M059J (cell line): ENCODE measurements at regions not wholly inside any gene's neighbourhood (a gene's known extent, or its start where the extent isn't known, plus 50 kb on each side); places are given as distances from the start of the nearest gene placed in this dataset.
A peak's percentile ranks its signal among the peaks of the same experiment; 100 is the strongest.
"Not testable (repeated sequence)": the region's sequence is repeated elsewhere in the genome, so short reads cannot be mapped to it uniquely, and the experiment has no call there.

Experiments
- DNase-seq: peaks from one replicate; pipeline ENCODE4 v3.0.0-alpha.2; 2012; ENCODE audit warnings: low read depth

DNA sequence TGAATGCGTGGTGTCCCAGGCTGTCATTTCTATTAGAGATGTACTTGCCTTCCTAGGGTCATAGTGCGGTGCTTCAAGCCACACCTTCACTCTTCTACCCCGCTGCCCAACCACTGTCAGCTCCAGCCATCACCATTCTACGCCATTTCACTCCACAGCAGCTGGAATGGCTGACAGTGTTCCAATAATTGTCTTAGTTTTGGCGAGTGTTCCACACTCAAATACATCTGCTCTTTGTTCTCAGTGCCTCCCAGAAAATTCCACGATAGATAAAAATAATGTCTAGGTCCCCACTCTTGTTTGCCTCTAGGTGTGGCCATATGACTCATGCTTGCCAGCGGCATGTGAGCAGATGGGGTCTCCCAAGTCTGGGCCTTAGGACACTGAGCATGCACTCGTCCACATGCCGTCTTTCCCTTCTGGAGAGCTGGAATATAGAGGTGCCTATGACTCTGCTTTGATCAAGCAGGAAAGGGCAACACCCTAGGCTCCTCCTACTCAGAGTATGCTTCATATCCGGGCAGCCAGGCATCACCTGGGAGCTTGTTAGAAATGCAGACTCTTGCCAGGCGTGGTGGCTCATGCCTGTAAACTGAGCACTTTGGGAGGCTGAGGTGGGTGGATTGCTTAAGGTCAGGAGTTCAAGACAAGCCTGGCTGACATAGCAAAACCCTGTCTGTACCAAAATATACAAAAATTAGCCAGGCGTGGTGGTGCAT is 163.0 kb downstream of the BRMS1L start:
- DNase-seq: peak; percentile 5

DNA sequence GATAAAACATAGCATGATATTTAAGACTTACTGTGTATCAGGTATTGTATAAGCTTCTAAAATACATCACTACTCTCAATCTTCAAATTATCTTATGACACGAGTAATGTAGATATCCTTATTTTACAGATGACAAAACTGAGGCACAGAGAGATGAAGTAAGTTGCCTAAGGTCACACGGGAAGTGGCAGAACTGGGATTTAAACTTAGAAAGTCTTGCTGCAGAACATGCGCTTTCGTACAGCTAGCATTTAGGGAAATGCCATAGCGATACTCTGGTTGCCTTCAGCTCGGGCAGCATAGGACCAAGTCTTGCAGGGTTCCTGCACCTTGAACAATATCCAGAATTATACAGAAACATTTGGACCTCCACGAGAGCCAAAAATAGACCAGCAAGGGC is 162.4 kb downstream of the BRMS1L start:
- DNase-seq: no peak

DNA sequence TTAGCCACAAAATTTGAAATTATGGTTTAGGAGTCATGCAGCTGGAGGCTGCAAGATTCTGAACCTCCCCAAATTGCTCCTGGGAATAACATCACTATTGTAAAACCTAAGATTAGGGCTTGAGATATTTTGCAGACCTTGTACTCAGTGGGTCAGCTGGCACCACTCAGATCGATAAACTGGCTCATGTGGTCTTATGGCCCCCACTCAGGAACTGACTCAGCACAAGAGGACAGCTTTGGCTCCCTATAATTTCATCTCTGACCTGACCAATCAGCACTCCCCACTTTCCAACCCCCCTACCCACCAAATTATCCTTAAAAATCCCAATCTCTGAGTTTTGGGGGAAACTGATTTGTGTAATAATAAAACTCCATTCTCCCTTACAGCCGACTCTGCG is 161.6 kb downstream of the BRMS1L start:
- no peak for DNase-seq

DNA sequence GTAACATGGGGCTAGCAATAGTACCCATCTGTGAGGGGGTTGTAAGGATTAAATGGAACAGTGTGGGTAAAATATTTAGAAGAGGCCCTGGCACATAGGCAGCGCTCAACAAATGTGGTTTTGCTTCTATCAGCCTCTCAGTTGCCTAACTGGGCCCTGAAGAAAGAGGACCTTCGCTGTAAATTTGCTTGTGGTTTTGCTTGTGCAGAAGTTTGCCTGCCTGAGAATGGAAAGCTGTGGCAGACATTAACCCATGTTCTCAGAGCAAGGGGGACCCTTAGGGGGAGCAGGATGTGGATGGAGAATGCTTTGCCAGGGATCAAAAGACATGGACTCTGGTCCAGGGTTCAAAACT is 160.1 kb downstream of the BRMS1L start:
- DNase-seq: no peak

DNA sequence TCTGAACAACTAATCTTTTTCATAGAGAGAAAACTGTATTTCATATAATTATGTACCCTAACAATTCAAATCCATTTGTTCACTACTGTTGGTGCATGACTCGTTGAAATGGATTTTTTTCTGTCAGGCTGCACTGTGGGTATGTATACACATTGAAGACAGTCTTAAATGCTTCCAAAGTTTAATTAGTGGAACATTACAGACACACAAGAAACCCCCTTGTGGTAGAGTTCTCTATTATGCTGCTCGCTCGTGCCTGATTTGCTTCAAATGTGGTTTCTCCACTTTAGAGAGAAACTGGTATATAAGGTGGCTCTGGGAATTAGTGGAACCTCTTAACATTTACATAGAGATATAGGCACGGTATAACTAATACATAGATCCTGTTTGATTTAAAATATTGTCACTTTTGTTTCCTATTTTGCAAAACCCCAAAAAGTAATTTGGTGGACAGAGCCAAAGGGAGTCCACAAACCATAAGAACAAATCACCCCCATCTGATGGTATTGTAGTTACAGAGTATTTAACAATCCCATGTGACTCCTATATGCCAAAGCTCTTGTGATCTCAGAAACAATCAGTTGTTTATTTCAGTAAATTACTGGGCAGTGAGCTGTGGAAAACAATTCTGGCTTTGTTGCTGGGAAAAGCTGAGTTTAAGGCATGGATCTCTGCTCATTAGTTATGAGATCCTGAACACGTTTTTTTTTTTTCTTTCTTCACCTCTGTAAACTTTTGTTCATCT is 159.5 kb downstream of the BRMS1L start:
- DNase-seq: no peak

DNA sequence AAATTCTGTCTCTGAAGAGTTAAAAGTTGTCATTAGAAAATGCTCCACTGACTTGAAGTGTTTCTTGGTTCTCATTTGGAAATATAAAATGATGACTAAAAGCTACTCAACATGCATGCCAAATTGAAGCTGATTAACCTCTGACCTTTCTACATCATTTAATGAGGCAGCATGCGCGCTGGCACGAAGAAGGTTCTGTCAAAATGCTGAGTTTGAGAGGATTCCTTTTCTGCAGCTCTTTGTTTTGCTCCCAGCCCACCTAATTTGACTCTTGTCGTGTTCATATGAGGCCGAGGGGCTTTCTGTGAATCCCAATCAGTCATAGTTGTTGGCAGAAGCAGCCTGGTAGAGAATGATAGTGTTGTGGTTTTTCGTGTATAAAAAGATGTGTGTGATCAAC is 153.4 kb downstream of the BRMS1L start:
- DNase-seq: no peak

DNA sequence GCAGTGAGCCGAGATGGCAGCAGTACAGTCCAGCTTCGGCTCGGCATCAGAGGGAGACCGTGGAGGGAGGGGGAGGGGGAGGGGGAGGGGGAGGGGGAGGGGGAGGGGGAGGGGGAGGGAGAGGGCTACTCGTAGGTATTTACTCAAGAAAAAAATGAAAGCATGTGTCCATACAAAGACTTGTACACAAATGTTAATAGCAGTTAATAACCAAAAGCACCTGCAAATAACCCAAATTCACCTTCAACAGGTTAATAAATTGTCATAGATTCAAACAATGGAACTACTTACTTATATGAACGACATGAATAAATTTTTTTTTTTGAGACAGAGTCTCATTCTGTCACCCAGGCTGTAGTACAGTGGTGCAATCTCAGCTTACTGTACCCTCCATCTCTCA is 152.4 kb downstream of the BRMS1L start:
- DNase-seq: no peak

DNA sequence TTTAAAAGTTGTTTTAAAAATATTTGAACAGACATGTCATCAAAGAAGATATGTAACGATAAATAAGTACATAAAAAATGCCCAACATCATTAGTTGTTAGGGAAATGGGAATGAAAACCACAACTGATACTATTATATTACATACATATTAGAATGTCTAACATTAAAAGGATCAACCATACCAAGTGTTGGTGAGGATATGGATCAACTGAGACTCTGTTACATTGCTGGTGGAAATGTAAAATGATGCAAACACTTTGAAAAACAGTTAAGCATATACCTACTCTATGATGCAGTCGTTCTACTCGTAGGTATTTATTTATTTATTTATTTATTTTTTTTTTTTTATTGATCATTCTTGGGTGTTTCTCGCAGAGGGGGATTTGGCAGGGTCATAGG is 149.7 kb downstream of the BRMS1L start:
- no peak for DNase-seq

DNA sequence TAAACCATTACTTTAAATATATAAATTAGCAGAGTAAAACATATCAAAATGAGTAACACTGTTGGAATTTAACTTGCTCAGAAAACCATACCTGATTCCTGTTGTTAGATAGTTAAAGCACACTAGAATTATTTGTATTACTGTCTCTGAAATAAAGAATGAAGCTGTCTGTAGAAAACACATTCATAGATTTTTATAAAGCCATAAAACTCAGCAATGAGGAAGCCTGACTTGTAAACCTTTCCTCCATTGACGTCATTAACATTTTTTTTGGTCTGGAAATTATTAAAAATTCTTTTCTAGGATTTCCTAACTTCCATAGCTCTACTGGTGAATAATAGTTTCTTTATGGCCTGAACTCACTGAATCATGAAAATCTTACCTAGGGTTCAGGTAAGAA is 147.6 kb downstream of the BRMS1L start:
- DNase-seq: no peak

DNA sequence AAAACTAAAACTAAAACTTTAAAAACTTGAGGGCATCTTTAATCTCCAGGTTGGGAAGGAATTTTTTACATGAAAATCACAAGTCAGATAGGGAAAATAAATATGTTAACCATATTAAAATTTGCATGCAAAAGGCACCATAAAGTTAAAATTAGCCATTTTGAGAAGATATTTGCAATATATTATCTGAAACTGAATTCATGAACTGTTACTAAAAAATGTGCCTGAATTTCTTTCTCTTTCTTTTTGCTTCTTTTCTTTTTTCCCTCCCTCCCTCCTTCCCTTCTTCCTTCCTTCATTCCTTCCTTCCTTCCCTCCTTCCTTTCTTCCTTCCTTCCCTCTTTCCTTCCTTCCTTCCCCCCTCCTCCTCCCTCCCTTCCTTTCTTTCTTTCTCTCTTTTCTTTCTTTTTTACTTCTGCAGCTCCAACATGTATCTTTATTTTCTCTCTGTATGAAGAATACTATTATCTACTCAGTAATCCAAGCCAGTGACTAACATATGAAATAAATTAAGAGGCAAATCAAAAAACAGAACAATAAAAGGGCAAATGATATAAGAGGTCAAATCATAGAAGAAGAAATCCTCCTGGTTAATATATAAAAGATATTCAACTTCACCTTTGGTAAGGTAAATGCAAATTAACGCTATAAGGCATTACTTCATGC is 146.0 kb downstream of the BRMS1L start:
- no peak for DNase-seq

DNA sequence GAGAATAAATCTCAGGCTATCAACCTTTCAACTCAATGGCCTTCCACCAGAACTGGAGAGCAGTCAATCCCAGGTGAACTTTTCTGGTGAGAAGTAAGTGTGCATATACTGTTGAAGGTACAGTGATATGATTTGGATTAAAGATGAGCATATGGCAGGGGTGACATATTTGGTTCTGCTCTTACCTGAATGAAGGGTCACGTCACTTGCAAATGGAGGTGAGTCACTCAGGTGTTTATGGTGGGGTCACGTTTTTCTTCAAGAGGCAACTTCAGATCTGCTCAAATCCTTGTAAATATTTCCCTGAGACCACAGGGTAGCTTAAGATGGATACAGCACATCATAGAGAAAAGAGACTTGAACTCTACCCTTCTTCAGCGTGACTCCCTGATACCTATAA is 143.2 kb downstream of the BRMS1L start:
- no peak for DNase-seq

DNA sequence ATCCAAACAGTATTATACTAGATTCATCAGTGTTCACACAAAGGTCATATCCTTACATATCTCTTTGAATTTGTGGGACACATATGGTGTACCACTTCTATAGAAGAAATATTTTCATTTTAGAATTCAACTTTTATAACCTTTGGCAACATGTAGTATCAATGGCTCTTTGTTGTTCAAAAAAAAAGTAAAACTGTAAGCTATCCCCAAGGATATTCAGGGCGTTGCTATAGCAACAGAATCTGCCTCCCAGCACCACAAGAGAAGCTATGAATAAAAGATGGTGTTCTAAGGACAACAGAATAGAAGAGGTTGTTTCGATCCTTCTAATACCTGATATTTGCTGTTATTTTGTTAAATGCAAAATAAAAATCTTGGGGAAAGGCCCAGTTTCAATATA is 139.3 kb downstream of the BRMS1L start:
- DNase-seq: no peak

DNA sequence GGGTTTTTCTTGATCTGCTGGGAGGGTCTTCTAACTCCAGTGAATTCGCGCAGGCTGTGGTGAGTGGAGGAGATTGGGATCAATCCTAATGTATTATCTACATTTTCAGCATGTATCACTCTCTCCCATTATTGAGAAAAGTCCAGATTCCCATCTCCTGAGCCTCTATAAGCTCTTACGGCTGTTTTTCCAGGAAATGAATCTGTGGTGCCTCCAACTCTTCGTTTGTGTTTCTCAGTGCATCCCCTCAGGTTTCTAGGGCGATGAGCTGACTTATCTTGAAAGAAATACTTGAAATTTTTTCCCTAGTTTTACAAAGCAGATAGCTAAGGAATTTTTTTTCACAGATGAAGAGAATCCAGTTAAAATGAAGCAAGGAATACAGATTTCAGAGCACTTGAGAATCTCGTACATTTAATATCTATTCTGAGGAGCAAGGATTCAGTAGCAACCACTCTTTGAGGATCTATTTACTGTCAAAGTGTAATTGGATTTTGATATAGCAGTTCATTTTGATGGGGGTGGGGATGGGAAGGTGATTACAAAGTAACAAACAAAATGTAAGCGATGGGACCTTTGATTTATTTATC is 138.7 kb downstream of the BRMS1L start:
- no peak for DNase-seq

DNA sequence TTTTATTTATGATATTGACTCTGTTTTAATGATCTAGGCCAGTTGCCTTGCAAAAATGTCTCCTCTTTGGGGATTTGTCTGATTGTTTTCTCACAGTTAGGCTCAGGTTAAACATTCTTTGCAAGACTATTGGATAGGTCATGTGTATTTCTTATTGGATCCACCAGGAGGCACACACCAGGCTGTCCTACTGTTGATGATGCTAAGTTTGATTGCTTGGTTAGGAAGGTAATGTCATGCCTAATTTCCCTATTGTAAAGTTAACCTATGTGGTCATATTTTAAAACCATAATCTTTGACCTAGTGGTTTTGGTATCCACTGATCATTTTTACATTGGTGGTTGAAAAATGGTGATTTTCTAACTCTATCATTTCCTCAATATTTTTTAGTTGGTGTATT is 137.1 kb downstream of the BRMS1L start:
- DNase-seq: no peak

DNA sequence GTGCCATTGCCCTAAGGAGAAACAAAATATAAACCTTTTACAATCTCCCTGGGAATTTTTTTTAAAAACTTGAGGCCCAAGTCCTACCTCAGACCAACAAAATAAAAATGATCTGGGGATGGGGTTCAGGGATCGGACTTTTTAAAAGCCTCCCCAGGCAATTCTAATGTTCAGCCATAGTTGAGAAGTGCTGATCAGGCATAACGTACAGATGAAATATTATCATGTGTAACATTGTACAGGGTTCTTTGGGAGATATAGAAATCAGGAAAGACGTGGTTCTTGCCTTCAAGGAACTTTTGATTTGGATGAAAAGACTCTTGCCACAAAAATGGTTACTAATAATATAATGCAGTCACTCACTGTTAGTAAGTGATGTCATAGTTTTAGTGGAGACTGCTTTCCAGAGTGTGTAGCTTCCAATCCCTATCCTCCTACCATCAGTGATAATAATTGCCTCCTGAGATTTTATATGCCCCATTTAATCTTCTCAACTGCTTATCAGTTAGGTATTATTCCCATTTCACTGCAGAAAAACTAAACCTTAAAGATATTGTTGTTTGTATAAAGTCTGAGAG is 135.6 kb downstream of the BRMS1L start:
- DNase-seq: no peak

DNA sequence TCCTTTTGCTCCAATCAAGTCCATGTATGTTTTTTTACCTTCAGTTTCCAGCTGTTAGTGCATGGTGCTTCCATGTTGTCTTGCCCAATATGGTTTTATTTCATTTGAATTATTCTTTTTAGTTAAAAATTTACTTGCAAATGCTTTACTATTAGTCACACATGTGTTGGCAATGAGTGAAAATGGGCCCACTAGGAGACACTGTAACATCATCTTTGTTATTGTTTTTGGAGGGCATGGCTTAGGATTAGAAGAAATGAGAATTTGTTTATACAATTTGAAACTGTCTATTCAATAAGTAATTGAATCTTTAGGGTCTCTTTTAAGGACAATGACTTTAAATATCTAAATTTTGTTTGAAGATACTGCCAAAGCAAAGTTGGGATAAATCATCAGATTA is 133.7 kb downstream of the BRMS1L start:
- DNase-seq: no peak

DNA sequence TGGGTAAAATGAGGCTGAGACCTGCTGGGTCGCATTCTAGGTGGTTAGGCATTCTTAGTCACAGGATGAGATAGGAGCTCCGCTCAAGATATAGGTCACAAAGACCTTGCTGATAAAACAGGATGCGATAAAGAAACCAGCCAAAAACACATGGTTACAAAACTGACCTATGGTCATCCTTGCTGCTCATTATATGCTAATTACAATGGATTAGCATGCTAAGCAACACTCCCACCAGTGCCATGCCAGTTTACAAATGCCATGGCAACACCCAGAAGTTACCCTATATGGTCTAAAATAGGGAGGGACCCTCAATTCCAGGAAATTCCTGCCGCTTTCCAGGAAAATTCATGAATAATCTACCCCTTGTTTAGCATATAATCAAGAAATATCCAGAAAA is 132.4 kb downstream of the BRMS1L start:
- DNase-seq: no peak

DNA sequence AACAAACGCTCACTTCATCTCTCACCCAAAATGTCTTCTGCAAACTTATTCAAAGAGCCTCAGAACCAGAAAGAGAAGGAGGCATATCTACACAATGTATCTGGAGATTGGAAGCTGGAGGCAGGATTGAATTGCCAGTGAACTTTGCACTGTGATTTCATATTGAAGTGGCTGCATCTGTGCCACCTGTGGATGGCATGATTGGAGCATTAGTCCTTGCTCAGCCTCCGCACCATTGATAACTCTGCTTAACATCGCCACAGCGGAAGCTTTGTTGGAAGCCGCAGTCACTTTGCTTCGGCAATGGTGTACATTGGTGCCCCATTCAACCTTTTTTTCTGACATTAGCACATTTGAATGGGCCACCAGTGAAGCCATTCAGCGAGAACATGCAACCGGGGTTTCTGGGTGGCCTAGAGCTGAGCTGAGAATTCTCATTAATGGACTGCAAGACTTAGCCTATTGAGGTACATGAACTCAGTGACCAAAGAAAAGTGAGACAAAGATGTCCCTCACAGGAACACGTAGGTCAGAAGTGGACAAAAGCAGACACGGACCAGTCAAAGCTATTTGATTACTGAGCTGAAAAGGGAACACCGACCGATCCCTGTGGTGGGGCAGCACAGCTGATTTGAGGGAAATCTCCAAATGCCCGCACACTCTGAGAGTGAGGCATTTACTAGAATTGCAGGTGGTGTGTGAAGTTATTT is 130.4 kb downstream of the BRMS1L start:
- no peak for DNase-seq

DNA sequence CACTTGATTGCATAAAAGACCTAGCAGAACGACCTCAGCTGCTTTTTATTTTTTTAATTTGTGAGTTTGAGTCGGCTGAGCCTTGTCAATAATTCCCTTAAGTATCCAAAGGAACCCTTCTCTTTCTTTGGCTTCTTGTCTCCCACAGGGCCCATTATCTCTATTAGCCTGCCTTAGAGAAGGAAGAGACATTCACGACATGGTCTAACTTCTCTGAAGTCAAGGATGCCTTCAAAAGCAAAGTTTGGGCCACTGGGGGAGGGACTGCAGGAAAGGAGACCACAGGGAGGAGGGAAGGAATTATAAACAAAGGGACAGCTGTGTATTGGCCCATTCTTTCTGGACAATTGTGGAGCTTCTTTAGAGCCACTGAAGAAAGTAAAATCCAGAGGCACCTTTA is 126.4 kb downstream of the BRMS1L start:
- DNase-seq: no peak

DNA sequence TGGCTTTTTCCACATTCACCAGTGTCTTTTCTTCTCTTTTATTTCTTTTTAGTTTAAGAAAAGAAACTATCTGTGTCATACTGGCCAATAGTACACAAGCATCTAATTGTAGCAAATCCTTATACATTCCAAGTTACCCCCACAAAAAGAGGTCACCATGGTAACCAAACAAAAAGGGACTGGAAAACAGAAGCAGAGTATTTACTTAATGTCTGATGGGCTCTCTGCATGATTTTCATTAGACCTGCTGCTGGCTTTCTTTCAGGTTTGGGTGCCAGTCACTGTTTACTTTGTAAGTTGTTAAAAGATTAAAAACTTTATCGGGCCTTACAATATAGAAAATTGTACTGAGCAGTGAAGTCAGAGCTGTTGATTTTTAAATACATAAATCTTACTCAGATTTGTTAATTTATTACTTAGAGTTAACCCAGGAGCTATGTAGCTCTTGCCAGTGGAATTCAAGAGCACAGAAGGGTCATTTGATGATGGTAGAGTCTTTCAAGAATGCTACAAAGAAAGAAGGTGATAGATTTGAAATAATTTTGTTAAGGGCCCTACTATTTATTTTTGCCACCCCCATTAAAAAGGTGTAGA is 123.9 kb downstream of the BRMS1L start:
- peak; percentile 12 for DNase-seq

DNA sequence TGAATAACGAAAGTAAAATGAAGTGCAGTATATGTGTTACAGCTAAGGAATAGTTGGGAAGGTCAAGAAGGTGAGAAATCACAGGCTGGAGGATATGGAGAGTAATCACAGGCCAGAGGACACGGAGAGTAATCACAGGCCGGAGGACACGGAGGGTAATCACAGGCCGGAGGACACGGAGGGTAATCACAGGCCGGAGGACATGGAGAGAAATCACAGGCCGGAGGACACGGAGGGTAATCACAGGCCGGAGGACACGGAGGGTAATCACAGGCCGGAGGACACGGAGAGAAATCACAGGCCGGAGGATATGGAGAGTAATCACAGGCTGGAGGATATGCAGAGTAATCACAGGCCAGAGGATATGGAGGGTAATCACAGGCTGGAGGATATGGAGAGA is 121.8 kb downstream of the BRMS1L start:
- not testable (repeated sequence) for DNase-seq
